GM23248 (cell line): ENCODE measurements at regions not wholly inside any gene's neighbourhood (a gene's known extent, or its start where the extent isn't known, plus 50 kb on each side); places are given as distances from the start of the nearest gene placed in this dataset.

Experiments
- EZH2 ChIP-seq: fragments of 200-600 bp; sonication (generic); IDR thresholded peaks from 2 replicates; pipeline ENCODE4 v1.6.1; 2018; ENCODE audit warnings: antibody characterized with exemption, mild to moderate bottlenecking; ENCODE audit not compliant: insufficient read depth, poor library complexity, severe bottlenecking
- EZH2phosphoT487 ChIP-seq: fragments of 200-600 bp; sonication (generic); IDR thresholded peaks from 2 replicates; pipeline ENCODE4 v1.6.1; 2018; ENCODE audit warnings: antibody characterized with exemption, moderate library complexity, mild to moderate bottlenecking, low read depth; ENCODE audit not compliant: insufficient read depth

DNA sequence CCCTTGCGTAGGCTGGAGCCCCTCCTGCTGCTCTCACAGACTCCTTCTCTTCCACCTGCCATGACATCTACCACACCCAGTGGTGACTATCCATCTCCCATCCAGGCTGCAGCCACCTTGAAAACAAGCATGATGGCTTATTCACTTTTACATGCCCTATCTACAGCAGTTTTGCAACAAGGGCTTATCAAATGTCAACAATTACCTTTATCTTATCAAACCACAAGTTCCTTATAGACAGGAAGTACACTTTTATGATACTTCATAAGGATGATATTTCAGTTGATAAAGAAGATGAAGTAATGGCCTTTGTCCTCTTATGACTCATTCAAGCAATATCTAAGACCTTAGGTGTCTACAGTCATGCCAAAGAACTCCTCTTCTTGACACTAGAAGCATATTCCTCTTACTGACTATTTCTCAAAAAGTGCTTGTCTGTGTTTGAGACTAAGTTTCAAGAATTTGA lies 125.3 kb upstream of the SPRED1 start:
- TF ChIP-seq EZH2phosphoT487 (no peak), EZH2 (no peak)
